MCF 10A (cell line): ENCODE measurements at regions not wholly inside any gene's neighbourhood (a gene's known extent, or its start where the extent isn't known, plus 50 kb on each side); places are given as distances from the start of the nearest gene placed in this dataset.

Experiments used
- BruUV-seq: library from RNA; stranded (reverse); fragments of 400-500 nt; replicated peaks from 2 replicates; lab custom pipeline; 2021; lab: Mats Ljungman, UMichigan
- CTCF ChIA-PET: fragments of 300-600 bp; sonication (Branson Sonifier 250); formaldehyde crosslinking; extraction: SDS; loops from one replicate; lab custom pipeline; 2021; ENCODE audit warnings: antibody characterized with exemption, inconsistent platforms; lab: Yijun Ruan, JAX
- POLR2A ChIA-PET: fragments of 300-600, 350-650 bp; sonication (Branson Sonifier 250); formaldehyde crosslinking; extraction: SDS; loops from one replicate; lab custom pipeline; 2020; ENCODE audit warnings: antibody characterized with exemption, inconsistent platforms; lab: Yijun Ruan, JAX
- DNase-seq: peaks from one replicate; pipeline ENCODE4 v3.0.0-alpha.2; 2018; ENCODE audit not compliant: unreplicated experiment
- H3K27ac Mint-ChIP-seq: one replicate; pipeline ENCODE4 v1.8.0; 2022; ENCODE audit warnings: mild to moderate bottlenecking, low read depth, mixed read lengths; ENCODE audit not compliant: unreplicated experiment
- H3K27me3 Mint-ChIP-seq: one replicate; pipeline ENCODE4 v1.8.0; 2022; ENCODE audit warnings: mixed read lengths; ENCODE audit not compliant: insufficient read depth, unreplicated experiment
- H3K36me3 Mint-ChIP-seq: one replicate; pipeline ENCODE4 v1.8.0; 2022; ENCODE audit warnings: mild to moderate bottlenecking, moderate library complexity, mixed read lengths; ENCODE audit not compliant: insufficient read depth, unreplicated experiment
- H3K4me1 Mint-ChIP-seq: one replicate; pipeline ENCODE4 v1.8.0; 2022; ENCODE audit warnings: mixed read lengths; ENCODE audit not compliant: insufficient read depth, unreplicated experiment
- H3K4me3 Mint-ChIP-seq: one replicate; pipeline ENCODE4 v1.8.0; 2022; ENCODE audit warnings: mild to moderate bottlenecking, moderate library complexity, mixed read lengths; ENCODE audit not compliant: unreplicated experiment
- H3K9me3 Mint-ChIP-seq: one replicate; pipeline ENCODE4 v1.8.0; 2022; ENCODE audit warnings: mixed read lengths; ENCODE audit not compliant: unreplicated experiment
- intact Hi-C: fragments of 100-400 bp; cut with micrococcal nuclease; formaldehyde crosslinking; loops from 2 replicates; pipeline ENCODE4 v1.14.1; 2022
- TF ChIP-seq, protein P1 (sequence below): fragments of 200-600 bp; IDR thresholded peaks from one replicate; pipeline ENCODE4 v1.8.0; 2022; ENCODE audit warnings: antibody characterized with exemption, mild to moderate bottlenecking; ENCODE audit not compliant: unreplicated experiment

- Mint-ChIP-seq H3K9me3 (no peaks in the 10 kb centered on the region), H3K27me3 (peaks cover 99% of the 10 kb centered on the region), H3K36me3 (no peaks in the 10 kb centered on the region), H3K4me3 (no peak overlapping the region), H3K27ac (no peak overlapping the region), H3K4me1 (no peaks in the 10 kb centered on the region)
- DNase-seq, result no peak
- TF ChIP-seq, protein P1, sequence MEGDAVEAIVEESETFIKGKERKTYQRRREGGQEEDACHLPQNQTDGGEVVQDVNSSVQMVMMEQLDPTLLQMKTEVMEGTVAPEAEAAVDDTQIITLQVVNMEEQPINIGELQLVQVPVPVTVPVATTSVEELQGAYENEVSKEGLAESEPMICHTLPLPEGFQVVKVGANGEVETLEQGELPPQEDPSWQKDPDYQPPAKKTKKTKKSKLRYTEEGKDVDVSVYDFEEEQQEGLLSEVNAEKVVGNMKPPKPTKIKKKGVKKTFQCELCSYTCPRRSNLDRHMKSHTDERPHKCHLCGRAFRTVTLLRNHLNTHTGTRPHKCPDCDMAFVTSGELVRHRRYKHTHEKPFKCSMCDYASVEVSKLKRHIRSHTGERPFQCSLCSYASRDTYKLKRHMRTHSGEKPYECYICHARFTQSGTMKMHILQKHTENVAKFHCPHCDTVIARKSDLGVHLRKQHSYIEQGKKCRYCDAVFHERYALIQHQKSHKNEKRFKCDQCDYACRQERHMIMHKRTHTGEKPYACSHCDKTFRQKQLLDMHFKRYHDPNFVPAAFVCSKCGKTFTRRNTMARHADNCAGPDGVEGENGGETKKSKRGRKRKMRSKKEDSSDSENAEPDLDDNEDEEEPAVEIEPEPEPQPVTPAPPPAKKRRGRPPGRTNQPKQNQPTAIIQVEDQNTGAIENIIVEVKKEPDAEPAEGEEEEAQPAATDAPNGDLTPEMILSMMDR, result no peak
- CTCF ChIA-PET, result no interaction called here
- intact Hi-C loops, result no loop called here
- POLR2A ChIA-PET, result no interaction called here
- BruUV-seq, result no TSS peak
These were observed 61.3 kb upstream of the HEY2 start for GRCh38 chr6:125688138-125688537.

- Mint-ChIP-seq H3K27ac (no peak overlapping the region), H3K36me3 (no peaks in the 10 kb centered on the region), H3K9me3 (no peaks in the 10 kb centered on the region), H3K27me3 (peaks cover 100% of the 10 kb centered on the region), H3K4me3 (no peak overlapping the region), H3K4me1 (no peaks in the 10 kb centered on the region)
- TF ChIP-seq, protein P1, result no peak
- intact Hi-C loops, result no loop called here
- ChIA-PET CTCF (no interaction called here), POLR2A (no interaction called here)
- DNase-seq, result no peak
- no TSS peak for BruUV-seq
These were observed 56.0 kb upstream of the HEY2 start for GRCh38 chr6:125693480-125693879.

DNA sequence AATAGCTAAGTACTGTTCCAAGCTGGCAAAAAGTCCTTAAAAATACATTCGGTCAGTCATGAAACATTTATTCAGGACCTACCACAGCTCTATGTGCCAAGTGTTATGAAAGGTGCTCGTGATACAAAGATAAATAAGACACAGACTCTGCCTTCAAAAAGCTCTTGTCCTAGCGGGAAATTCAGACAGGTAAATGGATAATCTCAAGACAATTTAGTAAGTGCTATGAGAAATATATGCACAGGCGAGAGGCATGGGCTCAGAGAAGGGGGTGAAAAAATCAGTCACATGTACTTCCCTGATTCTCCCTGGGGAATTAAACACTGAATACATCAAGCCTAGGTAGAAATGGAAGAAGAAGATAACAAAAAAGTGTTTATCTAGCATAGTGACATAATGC lies 49.8 kb upstream of the HEY2 start:
- Mint-ChIP-seq H3K36me3 (no peaks in the 10 kb centered on the region), H3K4me3 (no peak overlapping the region), H3K9me3 (no peaks in the 10 kb centered on the region), H3K27ac (no peak overlapping the region), H3K27me3 (peaks cover 59% of the 10 kb centered on the region), H3K4me1 (no peaks in the 10 kb centered on the region)
- TF ChIP-seq, protein P1, result no peak
- POLR2A ChIA-PET, result no interaction called here
- no TSS peak for BruUV-seq
- CTCF ChIA-PET, result no interaction called here
- intact Hi-C loops, result no loop called here
- DNase-seq, result no peak
